H1 (cell line): ENCODE measurements at regions not wholly inside any gene's neighbourhood (a gene's known extent, or its start where the extent isn't known, plus 50 kb on each side); places are given as distances from the start of the nearest gene placed in this dataset.

Source experiments
- CTCF ChIA-PET: fragments of 300-600 bp; sonication (Branson Sonifier 250); formaldehyde crosslinking; loops from one replicate; lab custom pipeline; 2021; ENCODE audit not compliant: partially characterized antibody; lab: Charles Lee
- POLR2A ChIA-PET: fragments of 300-600 bp; sonication (Branson Sonifier 250); formaldehyde crosslinking; loops from one replicate; lab custom pipeline; 2021; ENCODE audit warnings: inconsistent platforms; ENCODE audit not compliant: partially characterized antibody; lab: Charles Lee
- DNase-seq, 2 experiments: peaks; one replicate each; pipeline versions ENCODE4 v3.0.0 to v3.0.0-alpha.2; 2010 to 2022; ENCODE audit warnings: low spot score in 2 of 2, low read depth in 1 of 2, mixed read lengths in 1 of 2
- FAIRE-seq: peaks from 2 replicates; lab custom pipeline; 2011; peaks lifted over from hg19 to GRCh38; lab: Jason Lieb, UNC
- H2AFZ ChIP-seq: 2 replicates; pipeline ENCODE4 v1.8.1; 2012; ENCODE audit warnings: low read length, inconsistent platforms
- H2AK5ac ChIP-seq: 2 replicates; pipeline ENCODE4 v1.6.1; 2013; ENCODE audit warnings: low read depth, low read length
- H2BK120ac ChIP-seq: replicated peaks from 2 replicates; pipeline ENCODE3; 2013; ENCODE audit warnings: low read depth, low read length, inconsistent platforms
- H2BK12ac ChIP-seq: 2 replicates; pipeline ENCODE4 v1.6.1; 2013; ENCODE audit warnings: low read depth, low read length
- H2BK15ac ChIP-seq: 2 replicates; pipeline ENCODE4 v1.6.1; 2013; ENCODE audit warnings: low read length
- H2BK20ac ChIP-seq: 2 replicates; pipeline ENCODE4 v1.6.1; 2013; ENCODE audit warnings: low read length
- H2BK5ac ChIP-seq: 2 replicates; pipeline ENCODE4 v1.6.1; 2013; ENCODE audit warnings: low read depth, low read length
- H3K14ac ChIP-seq: 2 replicates; pipeline ENCODE4 v1.6.1; 2013; ENCODE audit warnings: inconsistent platforms; ENCODE audit not compliant: insufficient read length
- H3K18ac ChIP-seq: 2 replicates; pipeline ENCODE4 v1.6.1; 2013; ENCODE audit warnings: low read length; ENCODE audit errors: extremely low read depth
- H3K23ac ChIP-seq: 2 replicates; pipeline ENCODE4 v1.6.1; 2013; ENCODE audit warnings: inconsistent platforms; ENCODE audit not compliant: insufficient read length
- H3K23me2 ChIP-seq: 2 replicates; pipeline ENCODE4 v1.6.1; 2013; ENCODE audit warnings: low read depth, low read length
- H3K27ac ChIP-seq: 2 replicates; pipeline ENCODE4 v1.6.1; 2011; ENCODE audit warnings: low read depth, low read length, inconsistent platforms
- H3K27me3 ChIP-seq, 4 experiments: replicated peaks in 1 of 4; 1 replicate in 1 of 4; 2 replicates in 3 of 4; pipeline versions ENCODE4 v1.6.1 to v1.8.1; 2011 to 2013; ENCODE audit warnings: low read length in 3 of 4, mild to moderate bottlenecking in 3 of 4, inconsistent platforms in 2 of 4, mixed read lengths in 2 of 4, moderate library complexity in 1 of 4; ENCODE audit not compliant: control insufficient read depth in 3 of 4, insufficient read depth in 3 of 4; ENCODE audit errors: extremely low read depth in 1 of 4
- H3K36me3 ChIP-seq, 4 experiments: 2 replicates each; pipeline versions ENCODE4 v1.6.1 to v1.8.1; 2011 to 2013; ENCODE audit warnings: mild to moderate bottlenecking in 4 of 4, low read length in 3 of 4, moderate library complexity in 2 of 4, control low read depth in 1 of 4, inconsistent platforms in 1 of 4; ENCODE audit not compliant: insufficient read depth in 4 of 4, control insufficient read depth in 2 of 4
- H3K4ac ChIP-seq: replicated peaks from 2 replicates; pipeline ENCODE3; 2013; ENCODE audit warnings: low read length, low read depth, mixed read lengths, inconsistent platforms; ENCODE audit not compliant: insufficient read length
- H3K4me1 ChIP-seq, 4 experiments: replicated peaks in 1 of 4; 1 replicate in 1 of 4; 2 replicates in 3 of 4; pipeline versions ENCODE4 v1.6.1 to v1.8.1; 2011 to 2013; ENCODE audit warnings: low read length in 3 of 4, inconsistent platforms in 2 of 4, mixed read lengths in 1 of 4; ENCODE audit not compliant: insufficient read depth in 4 of 4, control insufficient read depth in 3 of 4
- H3K4me2 ChIP-seq, 2 experiments: 2 replicates each; pipeline versions ENCODE4 v1.6.1 to v1.8.1; 2011 to 2013; ENCODE audit warnings: low read depth in 2 of 2, low read length in 2 of 2, control low read depth in 1 of 2, inconsistent platforms in 1 of 2, mild to moderate bottlenecking in 1 of 2; ENCODE audit not compliant: insufficient read depth in 1 of 2
- H3K4me3 ChIP-seq, 4 experiments: fragments of 200-600, 300-600 bp in 1 of 4; sonication (generic), shearing (Covaris generic), sonication (Bioruptor Twin) in 1 of 4; 2 replicates each; pipeline versions ENCODE4 v1.5.1 to v1.8.1; 2011 to 2016; ENCODE audit warnings: low read length in 4 of 4, low read depth in 3 of 4, control low read depth in 2 of 4, inconsistent platforms in 2 of 4, mild to moderate bottlenecking in 2 of 4, mixed read lengths in 1 of 4, moderate library complexity in 1 of 4; ENCODE audit not compliant: insufficient read depth in 2 of 4; ENCODE audit errors: extremely low read depth in 1 of 4
- H3K56ac ChIP-seq: replicated peaks from 2 replicates; pipeline ENCODE3; 2013; ENCODE audit warnings: low read depth, mild to moderate bottlenecking, mixed read lengths, low read length, inconsistent platforms; ENCODE audit not compliant: insufficient read length
- H3K79me1 ChIP-seq: 2 replicates; pipeline ENCODE4 v1.6.1; 2013; ENCODE audit warnings: low read depth, low read length, control low read depth
- H3K79me2 ChIP-seq, 2 experiments: 2 replicates each; pipeline versions ENCODE4 v1.6.1 to v1.8.1; 2012 to 2013; ENCODE audit warnings: low read length in 2 of 2, mild to moderate bottlenecking in 2 of 2, inconsistent platforms in 1 of 2; ENCODE audit not compliant: insufficient read depth in 2 of 2, control insufficient read depth in 1 of 2
- H3K9ac ChIP-seq, 4 experiments: replicated peaks in 1 of 4; 1 replicate in 1 of 4; 2 replicates in 3 of 4; pipeline versions ENCODE4 v1.6.1 to v1.8.1; 2011 to 2013; ENCODE audit warnings: low read depth in 3 of 4, low read length in 3 of 4, control low read depth in 2 of 4, mild to moderate bottlenecking in 2 of 4, moderate library complexity in 2 of 4, inconsistent platforms in 1 of 4; ENCODE audit errors: extremely low read depth in 1 of 4
- H3K9me3 ChIP-seq, 2 experiments: 2 replicates each; pipeline versions ENCODE4 v1.6.1 to v1.8.1; 2012 to 2013; ENCODE audit warnings: mild to moderate bottlenecking in 2 of 2, moderate library complexity in 2 of 2, control low read depth in 1 of 2, inconsistent platforms in 1 of 2, low read depth in 1 of 2, low read length in 1 of 2, mixed read lengths in 1 of 2; ENCODE audit not compliant: insufficient read depth in 2 of 2
- H4K20me1 ChIP-seq, 2 experiments: replicated peaks in 1 of 2; 2 replicates each; pipeline versions ENCODE3 to v1.8.1; 2011 to 2013; ENCODE audit warnings: inconsistent platforms in 2 of 2, low read length in 2 of 2, mild to moderate bottlenecking in 1 of 2; ENCODE audit not compliant: insufficient read depth in 2 of 2, control insufficient read depth in 1 of 2
- H4K5ac ChIP-seq: 2 replicates; pipeline ENCODE4 v1.6.1; 2013; ENCODE audit warnings: low read length, low read depth, mixed read lengths, inconsistent platforms; ENCODE audit not compliant: insufficient read length
- H4K8ac ChIP-seq: 2 replicates; pipeline ENCODE4 v1.8.0; 2013; ENCODE audit warnings: mild to moderate bottlenecking, moderate library complexity, low read length, inconsistent platforms; ENCODE audit not compliant: insufficient read depth; ENCODE audit errors: extremely low read depth
- H4K91ac ChIP-seq: replicated peaks from 2 replicates; pipeline ENCODE3; 2013; ENCODE audit warnings: low read length, mixed read lengths, inconsistent platforms; ENCODE audit not compliant: insufficient read length
- ATF2 ChIP-seq: IDR thresholded peaks from 2 replicates; pipeline ENCODE4 v1.6.1; 2012; ENCODE audit warnings: low read length, inconsistent platforms
- CHD2 ChIP-seq: IDR thresholded peaks from 2 replicates; pipeline ENCODE4 v1.6.1; 2012; ENCODE audit warnings: low read length, improper control_type of control experiment
- CTCF ChIP-seq, 3 experiments: IDR thresholded peaks; 1 replicate in 2 of 3; 2 replicates in 1 of 3; pipeline versions ENCODE4 v1.5.1 to v1.6.1; 2011; ENCODE audit warnings: low read length in 3 of 3, mild to moderate bottlenecking in 3 of 3, inconsistent platforms in 2 of 3, low read depth in 1 of 3, moderate library complexity in 1 of 3; ENCODE audit not compliant: insufficient read depth in 1 of 3; ENCODE audit errors: control extremely low read depth in 1 of 3
- HDAC2 ChIP-seq, 2 experiments: fragments of 300-600 bp in 1 of 2; sonication (generic) in 1 of 2; IDR thresholded peaks; 2 replicates each; pipeline ENCODE4 v1.6.1; 2011 to 2012; ENCODE audit warnings: low read depth in 2 of 2, low read length in 2 of 2, mild to moderate bottlenecking in 2 of 2, moderate library complexity in 2 of 2, borderline replicate concordance in 1 of 2, inconsistent platforms in 1 of 2
- KDM4A ChIP-seq: IDR thresholded peaks from one replicate; pipeline ENCODE4 v1.7.1; 2012; ENCODE audit warnings: low read depth, mild to moderate bottlenecking, moderate library complexity, low read length, inconsistent platforms; ENCODE audit not compliant: severe bottlenecking
- MAX ChIP-seq: IDR thresholded peaks from 2 replicates; pipeline ENCODE4 v1.6.1; 2012; ENCODE audit warnings: inconsistent platforms
- RNF2 ChIP-seq: fragments of 200-900, 300-1000 bp; sonication (generic); IDR thresholded peaks from 2 replicates; pipeline ENCODE4 v1.7.1; 2016; ENCODE audit warnings: borderline replicate concordance, low read depth, mild to moderate bottlenecking, antibody characterized with exemption, low read length; ENCODE audit not compliant: poor library complexity, severe bottlenecking; ENCODE audit errors: missing control alignments
- TAF1 ChIP-seq: IDR thresholded peaks from 2 replicates; pipeline ENCODE4 v1.6.1; 2011; ENCODE audit warnings: mild to moderate bottlenecking, low read depth, low read length
- TBP ChIP-seq: IDR thresholded peaks from 2 replicates; pipeline ENCODE4 v1.6.1; 2011; ENCODE audit warnings: low read depth, low read length, improper control_type of control experiment
- WGBS, 2 experiments: shearing (Covaris generic) in 1 of 2; methylation state at CpG; one replicate each; pipeline versions ENCODE4 v1.1.6 to v1.1.7; 2013 to 2015; ENCODE audit warnings: low lambda C conversion rate in 2 of 2, mixed read lengths in 2 of 2, inconsistent platforms in 1 of 2, low coverage in 1 of 2, missing lambda C conversion rate in 1 of 2; ENCODE audit not compliant: insufficient replicate concordance in 2 of 2, insufficient coverage in 1 of 2, insufficient read length in 1 of 2; ENCODE audit errors: extremely low coverage in 1 of 2, missing lambda C conversion rate in 1 of 2; 5-methylcytosine and 5-hydroxymethylcytosine counted together

GRCh38 chr2:145138626-145139025 is 618.7 kb upstream of the ZEB2 start:
- Histone ChIP-seq H2BK120ac (no peak overlapping the region), H3K79me2 (no peaks in the 10 kb centered on the region), H3K4me3 (no peak overlapping the region), H4K20me1 (no peaks in the 10 kb centered on the region), H4K91ac (no peak overlapping the region), H2AK5ac (no peak overlapping the region), H2BK5ac (no peak overlapping the region), H3K56ac (no peak overlapping the region), H3K9ac (no peak overlapping the region), H2BK15ac (no peak overlapping the region), H3K36me3 (no peaks in the 10 kb centered on the region), H3K79me1 (no peaks in the 10 kb centered on the region), H3K23me2 (no peaks in the 10 kb centered on the region), H3K4ac (no peak overlapping the region), H2BK20ac (no peak overlapping the region), H2AFZ (no peak overlapping the region), H2BK12ac (no peak overlapping the region), H4K5ac (no peak overlapping the region), H3K18ac (no peak overlapping the region), H3K23ac (no peak overlapping the region), H3K4me1 (no peaks in the 10 kb centered on the region), H3K27ac (no peak overlapping the region), H3K9me3 (no peaks in the 10 kb centered on the region), H3K14ac (no peak overlapping the region), H4K8ac (no peak overlapping the region), H3K4me2 (no peak overlapping the region), H3K27me3 (no peaks in the 10 kb centered on the region)
- DNase-seq = no peak
- ChIA-PET CTCF (no interaction called here), POLR2A (interaction anchor here (0.6 kb wide), 1 partner anchor 1190 kb away, joined by 3 read pairs; no protein-coding TSS in a partner anchor)
- 77% methylated on average over 2 of the region's 2 CpGs; no CpG with 5 or more reads in 1 of the 2 experiments for WGBS, 2 experiments
- no peak for FAIRE-seq
- TF ChIP-seq HDAC2 (IDR thresholded peaks at IDR 0.05; ENCODE audit: borderline replicate concordance in 1 of 2, low read depth in 2 of 2, low read length in 2 of 2) (no peak), TBP (no peak), MAX (no peak), RNF2 (no peak), ATF2 (no peak), CHD2 (no peak), TAF1 (no peak), CTCF (IDR thresholded peaks at IDR 0.05; ENCODE audit: control extremely low read depth in 1 of 3, insufficient read depth in 1 of 3, low read depth in 1 of 3, low read length in 3 of 3) (no peak), KDM4A (no peak)
